ENCODE measurements at regions not wholly inside any gene's neighbourhood (a gene's known extent, or its start where the extent isn't known, plus 50 kb on each side); places are given as distances from the start of the nearest gene placed in this dataset.

GRCh38 chr1:25094229-25094628 lies 138.1 kb downstream of the SYF2 start:
- in situ Hi-C loops (cut with MboI; ENCODE audit: low sequenced_read_pairs) (no loop called here), dilution Hi-C loops (cut with HindIII; ENCODE audit: low sequenced_read_pairs, unreplicated experiment) (no loop called here), intact Hi-C loops (cut with micrococcal nuclease) (no loop called here)
- H3K36me3 ChIP-seq (ENCODE audit: control insufficient read depth, insufficient read depth, low read length): no peaks in the 10 kb centered on the region
- no peak overlapping the region for H3K27ac ChIP-seq (ENCODE audit: insufficient read depth, low read length)
- H4K91ac ChIP-seq (ENCODE audit: insufficient read depth, low read depth, low read length): no peak overlapping the region
- no peaks in the 10 kb centered on the region for H4K20me1 ChIP-seq (ENCODE audit: insufficient read depth, low read length)
- ATAC-seq (ENCODE audit: low read depth) (no peak), DNase-seq (no peak)
- H4K8ac ChIP-seq (ENCODE audit: low read depth in 2 of 2, low read length in 2 of 2): no peak overlapping the region
- no peak overlapping the region for H3K14ac ChIP-seq (replicated peaks; ENCODE audit: low read depth, low read length)
- ChIA-PET CTCF (no interaction called here), POLR2A (ENCODE audit: unreplicated experiment) (no interaction called here)
- no peaks in the 10 kb centered on the region for H3K4me1 ChIP-seq (ENCODE audit: control insufficient read depth, insufficient read depth, low read length)
- H2AK5ac ChIP-seq (ENCODE audit: low read depth, low read length): no peak overlapping the region
- H3K9me3 ChIP-seq (ENCODE audit: control insufficient read depth, insufficient read depth, low read length): peaks cover 15% of the 10 kb centered on the region
- no peak overlapping the region for H2AFZ ChIP-seq (replicated peaks; ENCODE audit: low read length, poor library complexity)
- WGBS, 2 experiments (ENCODE audit: extremely low coverage in 2 of 2, insufficient read length in 1 of 2): 30% methylated on average over 1 of the region's 3 CpGs; no CpG with 5 or more reads in 1 of the 2 experiments
- no peaks in the 10 kb centered on the region for H3K9me1 ChIP-seq (ENCODE audit: insufficient read depth, low read length)
- no peak overlapping the region for H4K5ac ChIP-seq (ENCODE audit: low read depth, low read length)
- BruUV-seq (replicated peaks): no TSS peak
- no peaks in the 10 kb centered on the region for H3K79me1 ChIP-seq (ENCODE audit: low read depth in 1 of 2, low read length in 2 of 2)
- H2BK5ac ChIP-seq (ENCODE audit: low read depth, low read length, poor library complexity, severe bottlenecking): no peak overlapping the region
- H2AK9ac ChIP-seq (replicated peaks; ENCODE audit: low read depth, low read length, poor library complexity): no peak overlapping the region
- no peak overlapping the region for H3K4me2 ChIP-seq (ENCODE audit: low read depth, low read length)
- no peak overlapping the region for H3K9ac ChIP-seq (ENCODE audit: low read depth, low read length)
- H3K23ac ChIP-seq (ENCODE audit: low read depth, low read length): no peak overlapping the region; the same call in 1 of the 2 replicates
- no peak overlapping the region for H3K18ac ChIP-seq (ENCODE audit: low read depth, low read length)
- H3K27me3 ChIP-seq (ENCODE audit: control insufficient read depth, insufficient read depth, low read length): peaks cover 78% of the 10 kb centered on the region
- H3K4ac ChIP-seq (ENCODE audit: low read depth, low read length): no peak overlapping the region
- TF ChIP-seq POLR2A (IDR thresholded peaks at IDR 0.05; ENCODE audit: low read depth, low read length) (no peak), MAZ (IDR thresholded peaks at IDR 0.05; ENCODE audit: borderline replicate concordance, low read depth, low read length) (no peak), MAFK (IDR thresholded peaks at IDR 0.05; ENCODE audit: low read depth, low read length) (no peak), SMC3 (IDR thresholded peaks at IDR 0.05; ENCODE audit: low read depth, low read length) (no peak), ELK1 (IDR thresholded peaks at IDR 0.05; ENCODE audit: borderline replicate concordance, low read depth, low read length) (no peak), NFE2L2 (IDR thresholded peaks at IDR 0.05; ENCODE audit: low read depth, low read length) (no peak), RFX5 (IDR thresholded peaks at IDR 0.05; ENCODE audit: low read depth, low read length) (no peak), RCOR1 (IDR thresholded peaks at IDR 0.05; ENCODE audit: insufficient replicate concordance, low read length) (no peak), CHD1 (IDR thresholded peaks at IDR 0.05; ENCODE audit: low read depth, low read length) (no peak)
- TF ChIP-seq, protein P1, sequence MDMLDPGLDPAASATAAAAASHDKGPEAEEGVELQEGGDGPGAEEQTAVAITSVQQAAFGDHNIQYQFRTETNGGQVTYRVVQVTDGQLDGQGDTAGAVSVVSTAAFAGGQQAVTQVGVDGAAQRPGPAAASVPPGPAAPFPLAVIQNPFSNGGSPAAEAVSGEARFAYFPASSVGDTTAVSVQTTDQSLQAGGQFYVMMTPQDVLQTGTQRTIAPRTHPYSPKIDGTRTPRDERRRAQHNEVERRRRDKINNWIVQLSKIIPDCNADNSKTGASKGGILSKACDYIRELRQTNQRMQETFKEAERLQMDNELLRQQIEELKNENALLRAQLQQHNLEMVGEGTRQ (IDR thresholded peaks at IDR 0.05; ENCODE audit: low read depth, low read length): no peak
- H2BK120ac ChIP-seq (ENCODE audit: low read depth, low read length): no peak overlapping the region
- no peak overlapping the region for H2BK15ac ChIP-seq (ENCODE audit: low read depth, low read length)
- no peak overlapping the region for H2BK20ac ChIP-seq (ENCODE audit: low read depth, low read length)
- no peak overlapping the region for H3K4me3 ChIP-seq (ENCODE audit: insufficient read depth, low read depth, low read length)
- no peak overlapping the region for H3K56ac ChIP-seq (ENCODE audit: extremely low read depth, insufficient read depth, low read length)

Measured in IMR-90 (cell line).